Endothelial cell (in vitro differentiated cells): ENCODE measurements at regions not wholly inside any gene's neighbourhood (a gene's known extent, or its start where the extent isn't known, plus 50 kb on each side); places are given as distances from the start of the nearest gene placed in this dataset.

Source experiments
- DNase-seq: peaks from one replicate; pipeline ENCODE4 v3.0.0; 2021; ENCODE audit warnings: low spot score
- H3K27ac Mint-ChIP-seq: one replicate; pipeline ENCODE4 v1.8.0; 2021; ENCODE audit warnings: mixed read lengths, inconsistent platforms; ENCODE audit not compliant: unreplicated experiment
- H3K27me3 Mint-ChIP-seq: one replicate; pipeline ENCODE4 v1.8.0; 2021; ENCODE audit warnings: mild to moderate bottlenecking, moderate library complexity, mixed read lengths, inconsistent platforms; ENCODE audit not compliant: unreplicated experiment
- H3K36me3 Mint-ChIP-seq: one replicate; pipeline ENCODE4 v1.8.0; 2021; ENCODE audit warnings: mild to moderate bottlenecking, low read depth, mixed read lengths, inconsistent platforms; ENCODE audit not compliant: unreplicated experiment
- H3K4me1 Mint-ChIP-seq: one replicate; pipeline ENCODE4 v1.8.0; 2021; ENCODE audit warnings: mild to moderate bottlenecking, mixed read lengths, inconsistent platforms; ENCODE audit not compliant: unreplicated experiment
- H3K4me3 Mint-ChIP-seq: one replicate; pipeline ENCODE4 v1.8.0; 2021; ENCODE audit warnings: mild to moderate bottlenecking, mixed read lengths, inconsistent platforms; ENCODE audit not compliant: unreplicated experiment
- H3K9me3 Mint-ChIP-seq: one replicate; pipeline ENCODE4 v1.8.0; 2021; ENCODE audit warnings: mixed read lengths, inconsistent platforms; ENCODE audit not compliant: unreplicated experiment
- CTCF ChIP-seq: fragments of 200-600 bp; sonication (generic); IDR thresholded peaks from one replicate; pipeline ENCODE4 v1.5.0; 2021; ENCODE audit warnings: antibody characterized with exemption; ENCODE audit not compliant: unreplicated experiment

GRCh38 chr13:106689906-106690305, 122.0 kb upstream of the ARGLU1 start:
- H3K4me1 Mint-ChIP-seq, result peaks cover 25% of the 10 kb centered on the region
- TF ChIP-seq CTCF, result no peak
- H3K27ac Mint-ChIP-seq, result no peak overlapping the region
- H3K27me3 Mint-ChIP-seq, result no peaks in the 10 kb centered on the region
- no peaks in the 10 kb centered on the region for H3K9me3 Mint-ChIP-seq
- H3K36me3 Mint-ChIP-seq, result no peaks in the 10 kb centered on the region
- DNase-seq, result no peak
- no peak overlapping the region for H3K4me3 Mint-ChIP-seq

- peaks cover 29% of the 10 kb centered on the region for H3K4me1 Mint-ChIP-seq
- DNase-seq, result no peak
- H3K9me3 Mint-ChIP-seq, result no peaks in the 10 kb centered on the region
- H3K27ac Mint-ChIP-seq, result no peak overlapping the region
- H3K4me3 Mint-ChIP-seq, result no peak overlapping the region
- H3K27me3 Mint-ChIP-seq, result no peaks in the 10 kb centered on the region
- H3K36me3 Mint-ChIP-seq, result no peaks in the 10 kb centered on the region
- TF ChIP-seq CTCF, result no peak
These were observed 121.0 kb upstream of the ARGLU1 start for GRCh38 chr13:106688940-106689339.

- DNase-seq, result no peak
- H3K27me3 Mint-ChIP-seq, result no peaks in the 10 kb centered on the region
- H3K27ac Mint-ChIP-seq, result no peak overlapping the region
- H3K4me3 Mint-ChIP-seq, result no peak overlapping the region
- H3K4me1 Mint-ChIP-seq, result peaks cover 37% of the 10 kb centered on the region
- H3K36me3 Mint-ChIP-seq, result no peaks in the 10 kb centered on the region
- H3K9me3 Mint-ChIP-seq, result no peaks in the 10 kb centered on the region
- TF ChIP-seq CTCF, result no peak
These were observed 118.2 kb upstream of the ARGLU1 start for GRCh38 chr13:106686163-106686562.

- no peaks in the 10 kb centered on the region for H3K27me3 Mint-ChIP-seq
- H3K4me3 Mint-ChIP-seq, result no peak overlapping the region
- no peaks in the 10 kb centered on the region for H3K36me3 Mint-ChIP-seq
- TF ChIP-seq CTCF, result no peak
- DNase-seq, result no peak
- H3K27ac Mint-ChIP-seq, result no peak overlapping the region
- H3K4me1 Mint-ChIP-seq, result peaks cover 40% of the 10 kb centered on the region
- H3K9me3 Mint-ChIP-seq, result no peaks in the 10 kb centered on the region
These were observed 117.2 kb upstream of the ARGLU1 start for GRCh38 chr13:106685143-106685542.

- H3K27ac Mint-ChIP-seq, result no peak overlapping the region
- no peaks in the 10 kb centered on the region for H3K27me3 Mint-ChIP-seq
- no peak for TF ChIP-seq CTCF
- H3K4me3 Mint-ChIP-seq, result no peak overlapping the region
- H3K36me3 Mint-ChIP-seq, result no peaks in the 10 kb centered on the region
- DNase-seq, result no peak
- no peaks in the 10 kb centered on the region for H3K9me3 Mint-ChIP-seq
- H3K4me1 Mint-ChIP-seq, result peaks cover 45% of the 10 kb centered on the region
These were observed 116.0 kb upstream of the ARGLU1 start for GRCh38 chr13:106683918-106684317.
